HEK293 (cell line): ENCODE measurements at regions not wholly inside any gene's neighbourhood (a gene's known extent, or its start where the extent isn't known, plus 50 kb on each side); places are given as distances from the start of the nearest gene placed in this dataset.

Experiments used
- CTCF ChIA-PET: fragments of 350-600 bp; formaldehyde crosslinking; extraction: SDS; loops from one replicate; lab custom pipeline; 2021; ENCODE audit warnings: antibody characterized with exemption; lab: Yijun Ruan, JAX
- POLR2A ChIA-PET: fragments of 300-600 bp; formaldehyde crosslinking; extraction: SDS; loops from one replicate; lab custom pipeline; 2020; ENCODE audit warnings: antibody characterized with exemption, inconsistent platforms; lab: Yijun Ruan, JAX
- H3K27ac ChIP-seq: fragments of 200-500 bp; sonication (Bioruptor generic); 2 replicates; pipeline ENCODE4 v1.5.1; 2014; ENCODE audit warnings: low read depth, low read length, control low read depth, inconsistent platforms; ENCODE audit errors: extremely low read depth
- H3K36me3 ChIP-seq, 2 experiments: fragments of 200-500 bp in 1 of 2; sonication (Bioruptor generic) in 1 of 2; 1 replicate in 1 of 2; 2 replicates in 1 of 2; pipeline ENCODE4 v1.5.1; 2014 to 2017; ENCODE audit warnings: inconsistent platforms in 2 of 2, low read length in 2 of 2; ENCODE audit not compliant: control insufficient read depth in 2 of 2, insufficient read depth in 1 of 2
- H3K4me1 ChIP-seq: fragments of 200-500 bp; sonication (Bioruptor generic); 2 replicates; pipeline ENCODE4 v1.5.1; 2014; ENCODE audit warnings: mild to moderate bottlenecking, low read length, inconsistent platforms; ENCODE audit not compliant: control insufficient read depth, insufficient read depth
- H3K4me3 ChIP-seq: 2 replicates; pipeline ENCODE4 v1.5.1; 2011; ENCODE audit warnings: low read depth, mild to moderate bottlenecking, control low read depth, low read length, moderate library complexity
- H3K9me3 ChIP-seq: fragments of 200-500 bp; sonication (Bioruptor generic); 2 replicates; pipeline ENCODE4 v1.5.1; 2014; ENCODE audit warnings: low read depth, low read length, inconsistent platforms; ENCODE audit not compliant: control insufficient read depth, insufficient read depth
- KLF8 ChIP-seq: fragments of 450-650 bp; formaldehyde crosslinking; IDR thresholded peaks from 2 replicates; pipeline ENCODE4 v1.5.1; 2016; ENCODE audit warnings: missing biosample characterization, missing genetic modification characterization
- SALL2 ChIP-seq: fragments of 450-650 bp; formaldehyde crosslinking; IDR thresholded peaks from 2 replicates; pipeline ENCODE4 v1.5.0; 2017; ENCODE audit warnings: missing biosample characterization, mild to moderate bottlenecking, missing genetic modification characterization, borderline replicate concordance
- TRIM28 ChIP-seq: IDR thresholded peaks from 2 replicates; pipeline ENCODE4 v1.6.1; 2011; ENCODE audit warnings: low read length, control low read depth, borderline replicate concordance
- ZFP37 ChIP-seq: fragments of 450-650 bp; formaldehyde crosslinking; IDR thresholded peaks from 2 replicates; pipeline ENCODE4 v1.5.1; 2016; ENCODE audit warnings: missing biosample characterization, missing genetic modification characterization
- ZNF112 ChIP-seq: fragments of 450-650 bp; formaldehyde crosslinking; IDR thresholded peaks from 2 replicates; pipeline ENCODE4 v1.5.0; 2017; ENCODE audit warnings: missing biosample characterization, missing genetic modification characterization
- ZNF2 ChIP-seq: fragments of 450-650 bp; formaldehyde crosslinking; IDR thresholded peaks from 2 replicates; pipeline ENCODE4 v1.5.1; 2016; ENCODE audit warnings: missing biosample characterization, missing genetic modification characterization
- ZNF366 ChIP-seq: fragments of 450-650 bp; formaldehyde crosslinking; conservative IDR thresholded peaks from 2 replicates; pipeline ENCODE4 v1.5.1; 2016; ENCODE audit warnings: missing biosample characterization, missing genetic modification characterization
- ZNF391 ChIP-seq: fragments of 450-650 bp; formaldehyde crosslinking; IDR thresholded peaks from 2 replicates; pipeline ENCODE4 v1.5.1; 2016; ENCODE audit warnings: low read depth, missing biosample characterization, missing genetic modification characterization, borderline replicate concordance
- ZNF433 ChIP-seq: fragments of 450-650 bp; formaldehyde crosslinking; IDR thresholded peaks from 2 replicates; pipeline ENCODE4 v1.5.1; 2016; ENCODE audit warnings: missing biosample characterization, missing genetic modification characterization, low read depth
- ZNF530 ChIP-seq: fragments of 450-650 bp; formaldehyde crosslinking; IDR thresholded peaks from 2 replicates; pipeline ENCODE4 v1.5.1; 2016; ENCODE audit warnings: low read depth, missing biosample characterization, missing genetic modification characterization
- ZNF544 ChIP-seq: fragments of 450-650 bp; formaldehyde crosslinking; IDR thresholded peaks from 2 replicates; pipeline ENCODE4 v1.5.0; 2017; ENCODE audit warnings: missing biosample characterization, missing genetic modification characterization
- ZNF561 ChIP-seq: fragments of 450-650 bp; IDR thresholded peaks from 2 replicates; pipeline ENCODE4 v1.5.1; 2018; ENCODE audit warnings: missing biosample characterization, missing genetic modification characterization, borderline replicate concordance
- ZNF629 ChIP-seq: fragments of 450-650 bp; formaldehyde crosslinking; IDR thresholded peaks from 2 replicates; pipeline ENCODE4 v1.5.1; 2017; ENCODE audit warnings: missing biosample characterization, missing genetic modification characterization
- ZNF701 ChIP-seq: fragments of 450-650 bp; formaldehyde crosslinking; IDR thresholded peaks from 2 replicates; pipeline ENCODE4 v1.5.1; 2016; ENCODE audit warnings: missing biosample characterization, missing genetic modification characterization
- ZNF830 ChIP-seq: fragments of 450-650 bp; IDR thresholded peaks from 2 replicates; pipeline ENCODE4 v1.5.0; 2018; ENCODE audit warnings: missing biosample characterization, missing genetic modification characterization, low read depth, mild to moderate bottlenecking, moderate library complexity
- ZNF843 ChIP-seq: fragments of 450-650 bp; formaldehyde crosslinking; IDR thresholded peaks from 2 replicates; pipeline ENCODE4 v1.5.1; 2016; ENCODE audit warnings: missing biosample characterization, missing genetic modification characterization
- TF ChIP-seq, protein P1 (sequence below): fragments of 450-650 bp; formaldehyde crosslinking; IDR thresholded peaks from 2 replicates; pipeline ENCODE4 v1.5.1; 2016; ENCODE audit warnings: missing biosample characterization, missing genetic modification characterization
- TF ChIP-seq, protein P2 (sequence below): sonication (generic); formaldehyde crosslinking; IDR thresholded peaks from 2 replicates; pipeline ENCODE4 v1.8.1; 2022; ENCODE audit warnings: mild to moderate bottlenecking, moderate library complexity, missing genetic modification reagents
- TF ChIP-seq, protein P3 (sequence below): fragments of 450-650 bp; formaldehyde crosslinking; IDR thresholded peaks from 2 replicates; pipeline ENCODE4 v1.5.1; 2016; ENCODE audit warnings: missing biosample characterization, missing genetic modification characterization
- TF ChIP-seq, protein P4 (sequence below): fragments of 450-650 bp; formaldehyde crosslinking; IDR thresholded peaks from 2 replicates; pipeline ENCODE4 v1.5.1; 2016; ENCODE audit warnings: missing biosample characterization, missing genetic modification characterization
- TF ChIP-seq, protein P5 (sequence below): fragments of 450-650 bp; IDR thresholded peaks from 2 replicates; pipeline ENCODE4 v1.5.1; 2018; ENCODE audit warnings: missing biosample characterization, mild to moderate bottlenecking, missing genetic modification characterization
- TF ChIP-seq, protein P6 (sequence below): fragments of 450-650 bp; formaldehyde crosslinking; conservative IDR thresholded peaks from 2 replicates; pipeline ENCODE4 v1.5.1; 2016; ENCODE audit warnings: low read depth, missing biosample characterization, missing genetic modification characterization

DNA sequence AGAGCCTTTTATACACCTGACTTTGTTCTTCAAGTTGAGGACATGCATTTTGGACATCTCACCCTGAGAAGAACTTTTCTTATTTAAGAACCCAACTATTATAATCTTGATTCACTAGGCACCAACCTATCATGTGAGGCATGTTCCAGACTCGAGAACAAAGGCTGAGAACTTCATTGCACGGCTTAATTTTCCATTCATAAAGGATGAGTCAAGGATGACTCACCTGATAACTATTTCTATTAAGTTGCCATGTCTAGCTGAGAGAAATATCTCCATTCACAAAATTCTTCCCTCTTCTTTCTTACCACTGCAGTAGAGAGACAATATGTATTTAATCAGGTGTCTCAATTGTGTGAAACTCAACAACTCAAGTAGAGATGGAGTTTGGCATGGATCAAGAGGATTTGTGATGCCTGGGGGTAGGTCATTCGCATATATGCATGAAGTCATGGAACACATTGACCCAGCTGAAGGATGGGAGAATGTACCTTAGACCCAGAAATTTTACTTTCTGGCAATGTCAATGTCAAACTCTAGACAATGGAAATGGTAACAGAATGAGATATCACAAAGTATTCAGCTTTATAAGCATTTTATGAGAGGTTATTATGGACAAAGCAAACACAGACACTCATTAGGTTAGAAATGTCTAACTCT, 173.2 kb upstream of the PRNP start:
- Histone ChIP-seq H3K36me3 (no peaks in the 10 kb centered on the region), H3K4me1 (peaks cover 13% of the 10 kb centered on the region), H3K4me3 (no peak overlapping the region), H3K27ac (no peak overlapping the region), H3K9me3 (no peaks in the 10 kb centered on the region)
- ChIA-PET POLR2A (interaction anchor here (0.6 kb wide), 1 partner anchor 570 kb away, joined by 5 read pairs; no protein-coding TSS in a partner anchor), CTCF (interaction anchor here (0.7 kb wide), 1 partner anchor 33 kb away, joined by 3 read pairs; no protein-coding TSS in a partner anchor)
- no peak for TF ChIP-seq ZNF544 (tag by site-specific recombination)
- no peak for TF ChIP-seq ZNF530 (tag by site-specific recombination)
- TF ChIP-seq ZNF2 (tag by site-specific recombination) = no peak
- TF ChIP-seq ZNF561 (tag by site-specific recombination) = no peak
- no peak for TF ChIP-seq TRIM28
- TF ChIP-seq, protein P1, sequence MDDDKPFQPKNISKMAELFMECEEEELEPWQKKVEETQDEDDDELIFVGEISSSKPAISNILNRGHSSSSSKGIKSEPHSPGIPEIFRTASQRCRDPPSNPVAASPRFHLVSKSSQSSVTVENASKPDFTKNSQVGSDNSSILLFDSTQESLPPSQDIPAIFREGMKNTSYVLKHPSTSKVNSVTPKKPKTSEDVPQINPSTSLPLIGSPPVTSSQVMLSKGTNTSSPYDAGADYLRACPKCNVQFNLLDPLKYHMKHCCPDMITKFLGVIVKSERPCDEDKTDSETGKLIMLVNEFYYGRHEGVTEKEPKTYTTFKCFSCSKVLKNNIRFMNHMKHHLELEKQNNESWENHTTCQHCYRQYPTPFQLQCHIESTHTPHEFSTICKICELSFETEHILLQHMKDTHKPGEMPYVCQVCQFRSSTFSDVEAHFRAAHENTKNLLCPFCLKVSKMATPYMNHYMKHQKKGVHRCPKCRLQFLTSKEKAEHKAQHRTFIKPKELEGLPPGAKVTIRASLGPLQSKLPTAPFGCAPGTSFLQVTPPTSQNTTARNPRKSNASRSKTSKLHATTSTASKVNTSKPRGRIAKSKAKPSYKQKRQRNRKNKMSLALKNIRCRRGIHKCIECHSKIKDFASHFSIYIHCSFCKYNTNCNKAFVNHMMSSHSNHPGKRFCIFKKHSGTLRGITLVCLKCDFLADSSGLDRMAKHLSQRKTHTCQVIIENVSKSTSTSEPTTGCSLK (tag by site-specific recombination) = no peak
- 0 out of 2 replicates have a peak, but pooled peaks have one; percentile 31 for TF ChIP-seq KLF8 (tag by site-specific recombination)
- no peak for TF ChIP-seq ZNF843 (tag by site-specific recombination)
- TF ChIP-seq ZNF830 (tag by site-specific recombination) = no peak
- peak; percentile 36; the same call in 1 of the 2 replicates for TF ChIP-seq ZNF366 (tag by site-specific recombination)
- TF ChIP-seq ZNF391 = no peak
- no peak for TF ChIP-seq ZNF433
- TF ChIP-seq, protein P2, sequence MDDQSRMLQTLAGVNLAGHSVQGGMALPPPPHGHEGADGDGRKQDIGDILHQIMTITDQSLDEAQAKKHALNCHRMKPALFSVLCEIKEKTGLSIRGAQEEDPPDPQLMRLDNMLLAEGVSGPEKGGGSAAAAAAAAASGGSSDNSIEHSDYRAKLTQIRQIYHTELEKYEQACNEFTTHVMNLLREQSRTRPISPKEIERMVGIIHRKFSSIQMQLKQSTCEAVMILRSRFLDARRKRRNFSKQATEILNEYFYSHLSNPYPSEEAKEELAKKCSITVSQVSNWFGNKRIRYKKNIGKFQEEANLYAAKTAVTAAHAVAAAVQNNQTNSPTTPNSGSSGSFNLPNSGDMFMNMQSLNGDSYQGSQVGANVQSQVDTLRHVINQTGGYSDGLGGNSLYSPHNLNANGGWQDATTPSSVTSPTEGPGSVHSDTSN (CRISPR knock-in tag) = no peak
- TF ChIP-seq, protein P3, sequence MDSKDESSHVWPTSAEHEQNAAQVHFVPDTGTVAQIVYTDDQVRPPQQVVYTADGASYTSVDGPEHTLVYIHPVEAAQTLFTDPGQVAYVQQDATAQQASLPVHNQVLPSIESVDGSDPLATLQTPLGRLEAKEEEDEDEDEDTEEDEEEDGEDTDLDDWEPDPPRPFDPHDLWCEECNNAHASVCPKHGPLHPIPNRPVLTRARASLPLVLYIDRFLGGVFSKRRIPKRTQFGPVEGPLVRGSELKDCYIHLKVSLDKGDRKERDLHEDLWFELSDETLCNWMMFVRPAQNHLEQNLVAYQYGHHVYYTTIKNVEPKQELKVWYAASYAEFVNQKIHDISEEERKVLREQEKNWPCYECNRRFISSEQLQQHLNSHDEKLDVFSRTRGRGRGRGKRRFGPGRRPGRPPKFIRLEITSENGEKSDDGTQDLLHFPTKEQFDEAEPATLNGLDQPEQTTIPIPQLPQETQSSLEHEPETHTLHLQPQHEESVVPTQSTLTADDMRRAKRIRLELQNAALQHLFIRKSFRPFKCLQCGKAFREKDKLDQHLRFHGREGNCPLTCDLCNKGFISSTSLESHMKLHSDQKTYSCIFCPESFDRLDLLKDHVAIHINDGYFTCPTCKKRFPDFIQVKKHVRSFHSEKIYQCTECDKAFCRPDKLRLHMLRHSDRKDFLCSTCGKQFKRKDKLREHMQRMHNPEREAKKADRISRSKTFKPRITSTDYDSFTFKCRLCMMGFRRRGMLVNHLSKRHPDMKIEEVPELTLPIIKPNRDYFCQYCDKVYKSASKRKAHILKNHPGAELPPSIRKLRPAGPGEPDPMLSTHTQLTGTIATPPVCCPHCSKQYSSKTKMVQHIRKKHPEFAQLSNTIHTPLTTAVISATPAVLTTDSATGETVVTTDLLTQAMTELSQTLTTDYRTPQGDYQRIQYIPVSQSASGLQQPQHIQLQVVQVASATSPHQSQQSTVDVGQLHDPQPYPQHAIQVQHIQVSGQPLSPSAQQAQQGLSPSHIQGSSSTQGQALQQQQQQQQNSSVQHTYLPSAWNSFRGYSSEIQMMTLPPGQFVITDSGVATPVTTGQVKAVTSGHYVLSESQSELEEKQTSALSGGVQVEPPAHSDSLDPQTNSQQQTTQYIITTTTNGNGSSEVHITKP (tag by site-specific recombination) = no peak
- TF ChIP-seq, protein P4, sequence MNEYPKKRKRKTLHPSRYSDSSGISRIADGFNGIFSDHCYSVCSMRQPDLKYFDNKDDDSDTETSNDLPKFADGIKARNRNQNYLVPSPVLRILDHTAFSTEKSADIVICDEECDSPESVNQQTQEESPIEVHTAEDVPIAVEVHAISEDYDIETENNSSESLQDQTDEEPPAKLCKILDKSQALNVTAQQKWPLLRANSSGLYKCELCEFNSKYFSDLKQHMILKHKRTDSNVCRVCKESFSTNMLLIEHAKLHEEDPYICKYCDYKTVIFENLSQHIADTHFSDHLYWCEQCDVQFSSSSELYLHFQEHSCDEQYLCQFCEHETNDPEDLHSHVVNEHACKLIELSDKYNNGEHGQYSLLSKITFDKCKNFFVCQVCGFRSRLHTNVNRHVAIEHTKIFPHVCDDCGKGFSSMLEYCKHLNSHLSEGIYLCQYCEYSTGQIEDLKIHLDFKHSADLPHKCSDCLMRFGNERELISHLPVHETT = no peak
- no peak for TF ChIP-seq SALL2 (tag by site-specific recombination)
- 0 out of 2 replicates have a peak, but pooled peaks have one; percentile 13 for TF ChIP-seq ZFP37 (tag by site-specific recombination)
- TF ChIP-seq, protein P5, sequence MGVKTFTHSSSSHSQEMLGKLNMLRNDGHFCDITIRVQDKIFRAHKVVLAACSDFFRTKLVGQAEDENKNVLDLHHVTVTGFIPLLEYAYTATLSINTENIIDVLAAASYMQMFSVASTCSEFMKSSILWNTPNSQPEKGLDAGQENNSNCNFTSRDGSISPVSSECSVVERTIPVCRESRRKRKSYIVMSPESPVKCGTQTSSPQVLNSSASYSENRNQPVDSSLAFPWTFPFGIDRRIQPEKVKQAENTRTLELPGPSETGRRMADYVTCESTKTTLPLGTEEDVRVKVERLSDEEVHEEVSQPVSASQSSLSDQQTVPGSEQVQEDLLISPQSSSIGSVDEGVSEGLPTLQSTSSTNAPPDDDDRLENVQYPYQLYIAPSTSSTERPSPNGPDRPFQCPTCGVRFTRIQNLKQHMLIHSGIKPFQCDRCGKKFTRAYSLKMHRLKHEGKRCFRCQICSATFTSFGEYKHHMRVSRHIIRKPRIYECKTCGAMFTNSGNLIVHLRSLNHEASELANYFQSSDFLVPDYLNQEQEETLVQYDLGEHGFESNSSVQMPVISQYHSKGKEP (tag by site-specific recombination) = no peak
- TF ChIP-seq, protein P6, sequence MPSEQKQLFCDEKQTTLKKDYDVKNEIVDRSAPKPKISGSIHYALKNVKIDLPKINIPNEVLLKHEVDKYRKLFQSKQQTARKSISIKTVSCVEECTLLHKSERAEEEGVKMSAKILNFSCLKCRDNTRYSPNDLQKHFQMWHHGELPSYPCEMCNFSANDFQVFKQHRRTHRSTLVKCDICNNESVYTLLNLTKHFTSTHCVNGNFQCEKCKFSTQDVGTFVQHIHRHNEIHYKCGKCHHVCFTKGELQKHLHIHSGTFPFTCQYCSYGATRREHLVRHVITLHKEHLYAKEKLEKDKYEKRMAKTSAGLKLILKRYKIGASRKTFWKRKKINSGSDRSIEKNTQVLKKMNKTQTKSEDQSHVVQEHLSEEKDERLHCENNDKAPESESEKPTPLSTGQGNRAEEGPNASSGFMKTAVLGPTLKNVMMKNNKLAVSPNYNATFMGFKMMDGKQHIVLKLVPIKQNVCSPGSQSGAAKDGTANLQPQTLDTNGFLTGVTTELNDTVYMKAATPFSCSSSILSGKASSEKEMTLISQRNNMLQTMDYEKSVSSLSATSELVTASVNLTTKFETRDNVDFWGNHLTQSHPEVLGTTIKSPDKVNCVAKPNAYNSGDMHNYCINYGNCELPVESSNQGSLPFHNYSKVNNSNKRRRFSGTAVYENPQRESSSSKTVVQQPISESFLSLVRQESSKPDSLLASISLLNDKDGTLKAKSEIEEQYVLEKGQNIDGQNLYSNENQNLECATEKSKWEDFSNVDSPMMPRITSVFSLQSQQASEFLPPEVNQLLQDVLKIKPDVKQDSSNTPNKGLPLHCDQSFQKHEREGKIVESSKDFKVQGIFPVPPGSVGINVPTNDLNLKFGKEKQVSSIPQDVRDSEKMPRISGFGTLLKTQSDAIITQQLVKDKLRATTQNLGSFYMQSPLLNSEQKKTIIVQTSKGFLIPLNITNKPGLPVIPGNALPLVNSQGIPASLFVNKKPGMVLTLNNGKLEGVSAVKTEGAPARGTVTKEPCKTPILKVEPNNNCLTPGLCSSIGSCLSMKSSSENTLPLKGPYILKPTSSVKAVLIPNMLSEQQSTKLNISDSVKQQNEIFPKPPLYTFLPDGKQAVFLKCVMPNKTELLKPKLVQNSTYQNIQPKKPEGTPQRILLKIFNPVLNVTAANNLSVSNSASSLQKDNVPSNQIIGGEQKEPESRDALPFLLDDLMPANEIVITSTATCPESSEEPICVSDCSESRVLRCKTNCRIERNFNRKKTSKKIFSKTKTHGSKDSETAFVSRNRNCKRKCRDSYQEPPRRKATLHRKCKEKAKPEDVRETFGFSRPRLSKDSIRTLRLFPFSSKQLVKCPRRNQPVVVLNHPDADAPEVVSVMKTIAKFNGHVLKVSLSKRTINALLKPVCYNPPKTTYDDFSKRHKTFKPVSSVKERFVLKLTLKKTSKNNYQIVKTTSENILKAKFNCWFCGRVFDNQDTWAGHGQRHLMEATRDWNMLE (tag by site-specific recombination) = no peak
- peak; percentile 61 for TF ChIP-seq ZNF629 (tag by site-specific recombination)
- TF ChIP-seq ZNF112 (tag by site-specific recombination) = no peak
- no peak for TF ChIP-seq ZNF701 (tag by site-specific recombination)
